ENCODE measurements at regions not wholly inside any gene's neighbourhood (a gene's known extent, or its start where the extent isn't known, plus 50 kb on each side); places are given as distances from the start of the nearest gene placed in this dataset.

GRCh38 chr12:105986779-105987684, 151.7 kb downstream of the NUAK1 start:
- DNase-seq (ENCODE audit: low read depth in 2 of 2), result peak; percentile 90 to 92

- no peak for DNase-seq (ENCODE audit: low read depth in 2 of 2)
Observed at GRCh38 chr12:105987685-105988035, 151.1 kb downstream of the NUAK1 start.

- no peak for DNase-seq (ENCODE audit: low read depth in 2 of 2)
Observed at GRCh38 chr12:105992849-105993740, 145.7 kb downstream of the NUAK1 start.

GRCh38 chr12:105993766-105994555, 144.8 kb downstream of the NUAK1 start:
- DNase-seq (ENCODE audit: low read depth in 2 of 2), result no peak

GRCh38 chr12:105995961-105996431, 142.8 kb downstream of the NUAK1 start:
- no peak for DNase-seq (ENCODE audit: low read depth in 2 of 2)

- DNase-seq (ENCODE audit: low read depth in 2 of 2), result no peak
Observed at GRCh38 chr12:105998561-105998960, 140.2 kb downstream of the NUAK1 start.

- DNase-seq (ENCODE audit: low read depth in 2 of 2), result no peak
Observed at GRCh38 chr12:106000382-106001104, 138.2 kb downstream of the NUAK1 start.

- DNase-seq (ENCODE audit: low read depth in 2 of 2), result no peak
Observed at GRCh38 chr12:106001105-106001836, 137.5 kb downstream of the NUAK1 start.

- DNase-seq (ENCODE audit: low read depth in 2 of 2), result no peak
Observed at GRCh38 chr12:106001837-106002218, 136.9 kb downstream of the NUAK1 start.

GRCh38 chr12:106003297-106003696, 135.5 kb downstream of the NUAK1 start:
- no peak for DNase-seq (ENCODE audit: low read depth in 2 of 2)

- no peak for DNase-seq (ENCODE audit: low read depth in 2 of 2)
Observed at GRCh38 chr12:106004289-106004688, 134.5 kb downstream of the NUAK1 start.

- DNase-seq (ENCODE audit: low read depth in 2 of 2), result no peak
Observed at GRCh38 chr12:106006382-106006781, 132.4 kb downstream of the NUAK1 start.

- no peak for DNase-seq (ENCODE audit: low read depth in 2 of 2)
Observed at GRCh38 chr12:106006940-106007339, 131.8 kb downstream of the NUAK1 start.

- DNase-seq (ENCODE audit: low read depth in 2 of 2), result peak in 1 of 2 experiments; percentile 30
Observed at GRCh38 chr12:106010741-106011140, 128.0 kb downstream of the NUAK1 start.

Measured in fibroblast of skin of left biceps (primary cell).